ENCODE measurements at regions not wholly inside any gene's neighbourhood (a gene's known extent, or its start where the extent isn't known, plus 50 kb on each side); places are given as distances from the start of the nearest gene placed in this dataset.

- FAIRE-seq (no peak), DNase-seq (ENCODE audit: low spot score in 2 of 2) (no peak)
Measured at GRCh38 chr2:150417278-150417677, 70.2 kb downstream of the RND3 start.

DNA sequence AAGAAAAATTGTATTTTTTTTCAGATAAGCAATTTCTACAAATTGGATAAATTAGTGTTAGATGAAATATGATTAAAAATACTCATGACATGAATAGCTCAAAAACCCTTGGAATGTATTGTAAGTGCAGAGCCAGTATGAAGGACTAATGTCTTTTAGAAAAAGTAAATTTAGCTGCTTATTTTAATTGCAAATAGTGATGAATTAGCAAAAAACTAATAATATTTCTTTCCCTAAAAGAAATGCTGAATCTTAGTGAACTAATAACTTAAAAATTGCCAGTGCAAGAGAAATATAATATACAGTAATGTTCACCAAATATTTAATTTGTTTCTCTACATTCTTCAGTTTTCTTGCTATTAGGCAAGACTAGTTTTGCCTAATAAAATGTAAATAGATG lies 72.4 kb downstream of the RND3 start:
- DNase-seq (ENCODE audit: low spot score in 2 of 2) = no peak
- FAIRE-seq = no peak

DNA sequence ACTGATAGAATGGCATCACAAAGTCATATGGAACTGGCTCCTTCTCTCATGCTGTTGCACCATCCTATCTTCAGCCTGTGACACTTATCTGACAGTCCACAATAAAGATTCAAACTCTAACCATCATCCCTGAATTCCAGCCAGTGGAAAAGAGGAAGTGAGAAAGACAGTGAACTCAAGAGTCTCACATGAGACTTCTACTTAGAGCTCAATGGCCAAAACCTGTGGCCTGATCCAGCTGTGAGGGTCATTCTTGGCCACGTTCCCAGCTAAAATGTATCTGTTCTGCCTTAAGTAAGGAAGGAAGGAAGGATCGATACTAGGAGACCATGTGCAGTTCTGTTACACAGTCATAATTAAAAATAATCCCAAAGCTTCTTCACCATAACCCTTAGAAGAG lies 73.6 kb downstream of the RND3 start:
- FAIRE-seq (no peak), DNase-seq (ENCODE audit: low spot score in 2 of 2) (no peak)

DNA sequence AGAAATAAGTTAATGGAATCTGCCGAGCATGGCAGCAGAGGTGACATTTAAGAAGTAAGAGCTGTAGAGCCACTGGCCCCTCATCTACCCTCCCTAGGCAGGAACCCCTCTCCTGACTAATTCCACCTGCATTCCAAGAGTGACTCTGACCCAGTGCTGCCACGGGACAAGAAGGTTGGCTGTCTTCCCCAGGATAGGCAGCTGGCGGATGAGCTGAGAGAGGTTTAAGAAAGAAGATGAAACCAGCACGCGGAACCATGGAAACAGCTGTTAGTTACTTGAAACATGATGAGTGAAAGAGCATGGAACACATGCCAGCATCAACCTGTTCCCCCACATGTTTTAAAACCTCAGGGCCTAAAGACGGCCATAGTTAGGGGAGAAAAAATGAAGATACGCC lies 74.1 kb downstream of the RND3 start:
- DNase-seq (ENCODE audit: low spot score in 2 of 2) (no peak), FAIRE-seq (no peak)

- no peak for FAIRE-seq
- no peak for DNase-seq (ENCODE audit: low spot score in 2 of 2)
Measured at GRCh38 chr2:150410809-150411208, 76.7 kb downstream of the RND3 start.

DNA sequence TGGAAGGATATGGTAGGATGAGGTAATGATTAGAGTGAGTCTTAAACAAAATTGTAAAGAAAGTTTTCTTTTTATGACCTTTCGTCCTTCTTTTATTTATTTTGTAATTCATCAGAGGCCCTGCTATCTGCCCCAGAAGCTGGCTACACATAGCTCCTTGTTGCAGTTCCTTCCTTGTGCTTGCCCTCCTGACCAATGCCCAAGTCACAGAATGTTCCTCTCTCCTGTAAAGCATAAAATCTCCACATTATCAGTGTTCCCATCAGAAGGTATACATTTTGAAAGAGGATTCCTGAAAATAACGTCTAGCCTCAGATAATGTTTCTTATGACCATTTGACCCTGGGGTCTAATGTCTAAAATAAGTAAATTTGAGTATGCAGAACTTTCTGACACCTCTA lies 78.3 kb downstream of the RND3 start:
- FAIRE-seq = no peak
- DNase-seq (ENCODE audit: low spot score in 2 of 2) = no peak

- DNase-seq (ENCODE audit: low spot score in 2 of 2) (no peak), FAIRE-seq (no peak)
Measured at GRCh38 chr2:150404147-150404546, 83.3 kb downstream of the RND3 start.

GRCh38 chr2:150403457-150403856 lies 84.0 kb downstream of the RND3 start:
- DNase-seq (ENCODE audit: low spot score in 2 of 2) (no peak), FAIRE-seq (no peak)

GRCh38 chr2:150402953-150403352 lies 84.5 kb downstream of the RND3 start:
- FAIRE-seq = no peak
- DNase-seq (ENCODE audit: low spot score in 2 of 2) = no peak

DNA sequence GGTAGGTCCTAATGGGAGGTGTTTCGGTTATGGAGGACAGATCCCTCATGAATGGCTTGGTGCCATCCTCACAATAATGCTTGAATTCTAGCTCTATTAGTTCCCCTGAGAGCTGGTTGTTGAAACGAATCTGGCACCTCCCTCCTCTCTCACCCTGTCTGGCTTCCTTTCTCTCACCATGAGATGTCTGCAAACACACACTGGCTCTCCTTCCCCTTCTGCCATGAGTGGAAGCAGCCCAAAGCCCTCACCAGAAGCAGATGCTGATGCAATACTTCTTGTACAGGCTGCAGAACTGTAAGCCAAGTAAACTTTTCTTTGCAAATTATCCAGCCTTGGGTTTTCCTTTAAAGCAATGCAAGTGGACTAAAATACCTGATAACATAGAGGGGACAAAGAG lies 86.6 kb downstream of the RND3 start:
- no peak for FAIRE-seq
- no peak for DNase-seq (ENCODE audit: low spot score in 2 of 2)

- no peak for DNase-seq (ENCODE audit: low spot score in 2 of 2)
- no peak for FAIRE-seq
Measured at GRCh38 chr2:150392614-150393013, 94.9 kb downstream of the RND3 start.

DNA sequence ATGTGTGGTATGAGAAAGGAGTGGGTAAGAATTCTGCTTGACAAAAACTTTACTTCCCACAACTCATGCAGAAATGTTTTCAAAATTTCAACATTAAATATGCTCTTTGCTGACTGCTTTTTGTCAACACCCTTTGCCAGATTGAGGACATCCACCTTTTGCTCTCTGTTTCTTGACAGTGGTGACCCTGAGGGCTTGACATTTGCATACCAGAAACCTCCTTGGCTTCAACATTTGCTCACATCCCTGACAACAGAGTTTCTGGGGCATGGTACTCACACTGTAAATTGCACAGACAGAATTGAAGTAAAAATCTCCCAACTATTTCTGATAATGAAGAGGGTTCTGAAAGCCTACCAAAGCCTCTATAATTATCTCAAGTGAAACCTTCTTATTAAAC lies 95.7 kb downstream of the RND3 start:
- FAIRE-seq (no peak), DNase-seq (ENCODE audit: low spot score in 2 of 2) (no peak)

- DNase-seq (ENCODE audit: low spot score in 2 of 2) = no peak
- FAIRE-seq = no peak
Measured at GRCh38 chr2:150389447-150389846, 98.0 kb downstream of the RND3 start.

GRCh38 chr2:150388289-150388625 lies 99.2 kb downstream of the RND3 start:
- FAIRE-seq (no peak), DNase-seq (ENCODE audit: low spot score in 2 of 2) (no peak)

GRCh38 chr2:150387586-150388288 lies 99.7 kb downstream of the RND3 start:
- no peak for DNase-seq (ENCODE audit: low spot score in 2 of 2)
- FAIRE-seq = no peak

DNA sequence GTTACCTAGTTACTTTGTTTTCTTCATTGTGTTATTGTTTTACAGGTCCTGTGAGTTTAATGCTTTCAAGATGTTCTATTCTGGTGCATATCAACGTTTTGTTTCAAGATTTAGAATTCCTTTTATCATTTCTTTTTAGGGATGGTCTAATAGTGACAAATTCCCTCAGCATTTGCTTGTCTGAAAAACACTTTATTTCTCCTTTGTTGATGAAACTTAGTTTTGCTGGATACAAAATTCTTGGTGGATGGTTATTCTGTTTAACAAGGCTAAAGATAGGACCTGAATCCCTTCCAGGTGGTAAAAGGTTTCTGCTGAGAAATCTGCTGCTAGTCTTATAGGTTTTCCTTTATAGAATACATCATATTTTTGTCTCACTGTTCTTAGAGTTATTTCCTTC lies 102.3 kb downstream of the RND3 start:
- no peak for FAIRE-seq

GRCh38 chr2:150383587-150383986 lies 103.9 kb downstream of the RND3 start:
- FAIRE-seq (no peak), DNase-seq (ENCODE audit: low spot score in 2 of 2) (no peak)

More for the DNA sequence above, 102.3 kb downstream of the RND3 start:
- no peak for DNase-seq (ENCODE audit: low spot score in 2 of 2)

DNA sequence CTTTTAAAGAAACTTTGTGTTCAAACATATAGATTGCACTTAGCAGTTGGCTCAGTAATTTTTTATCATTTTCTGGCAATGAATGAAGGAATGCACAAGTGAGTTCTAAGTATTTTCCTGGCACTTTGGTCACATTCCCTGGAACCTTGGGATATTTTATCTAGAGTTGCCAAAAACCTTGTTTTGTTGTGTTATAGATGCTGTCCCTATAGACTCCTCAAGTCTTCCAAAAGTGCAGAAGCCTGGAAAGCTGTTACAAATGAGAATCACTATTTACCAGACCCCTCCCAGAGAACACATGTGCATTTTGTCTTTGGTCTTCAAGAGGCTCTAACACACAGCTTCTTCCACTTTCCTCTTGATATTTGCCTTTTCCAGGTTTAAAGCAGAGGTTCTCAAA lies 108.3 kb downstream of the RND3 start:
- DNase-seq (ENCODE audit: low spot score in 2 of 2) = no peak
- no peak for FAIRE-seq

GRCh38 chr2:150378686-150379085 lies 108.8 kb downstream of the RND3 start:
- DNase-seq (ENCODE audit: low spot score in 2 of 2) (no peak), FAIRE-seq (no peak)

GRCh38 chr2:150376553-150377335 lies 110.7 kb downstream of the RND3 start:
- DNase-seq (ENCODE audit: low spot score in 2 of 2) (no peak), FAIRE-seq (no peak)

- DNase-seq (ENCODE audit: low spot score in 2 of 2) = no peak
- no peak for FAIRE-seq
Measured at GRCh38 chr2:150375333-150375732, 112.1 kb downstream of the RND3 start.

- DNase-seq (ENCODE audit: low spot score in 2 of 2) = no peak
- FAIRE-seq = no peak
Measured at GRCh38 chr2:150374492-150374891, 113.0 kb downstream of the RND3 start.
